WTC11 (cell line): ENCODE measurements at regions not wholly inside any gene's neighbourhood (a gene's known extent, or its start where the extent isn't known, plus 50 kb on each side); places are given as distances from the start of the nearest gene placed in this dataset.

Experiments
- ATAC-seq: fragments of 200-7000 bp; cut with Tn5 transposase; 2 replicates; pipeline ENCODE4 v1.10.0; 2021; ENCODE audit warnings: mild to moderate bottlenecking, moderate library complexity
- CTCF ChIA-PET: fragments of 300-600 bp; sonication (Branson Sonifier 250); formaldehyde crosslinking; loops from one replicate; lab custom pipeline; 2021; ENCODE audit warnings: antibody characterized with exemption; lab: Charles Lee
- POLR2A ChIA-PET: fragments of 350-600 bp; sonication (Branson Sonifier 250); formaldehyde crosslinking; loops from one replicate; lab custom pipeline; 2021; ENCODE audit warnings: antibody characterized with exemption; lab: Charles Lee
- DNase-seq: peaks from one replicate; pipeline ENCODE4 v3.0.0; 2021; ENCODE audit warnings: low spot score
- H3K27ac Mint-ChIP-seq: 2 replicates; pipeline ENCODE4 v1.8.0; 2021; ENCODE audit warnings: mixed read lengths
- H3K27me3 Mint-ChIP-seq: 2 replicates; pipeline ENCODE4 v1.8.0; 2021; ENCODE audit warnings: low read depth, mild to moderate bottlenecking, moderate library complexity, mixed read lengths
- H3K36me3 Mint-ChIP-seq: 2 replicates; pipeline ENCODE4 v1.8.0; 2021; ENCODE audit warnings: mixed read lengths
- H3K4me1 Mint-ChIP-seq: 2 replicates; pipeline ENCODE4 v1.8.0; 2022; ENCODE audit warnings: mixed read lengths
- H3K4me3 Mint-ChIP-seq: 2 replicates; pipeline ENCODE4 v1.8.0; 2021; ENCODE audit warnings: mild to moderate bottlenecking, moderate library complexity, mixed read lengths
- H3K9me3 Mint-ChIP-seq: 2 replicates; pipeline ENCODE4 v1.8.0; 2021; ENCODE audit warnings: mixed read lengths
- ETV6 ChIP-seq: sonication (generic); formaldehyde crosslinking; IDR thresholded peaks from 2 replicates; pipeline ENCODE4 v1.8.1; 2022; ENCODE audit warnings: mild to moderate bottlenecking, missing genetic modification reagents
- FOXJ3 ChIP-seq: sonication (generic); formaldehyde crosslinking; IDR thresholded peaks from 2 replicates; pipeline ENCODE4 v1.9.0; 2021; ENCODE audit warnings: missing genetic modification reagents, mild to moderate bottlenecking, borderline replicate concordance
- HMGA2 ChIP-seq: fragments of 250-450 bp; sonication (Bioruptor Pico); IDR thresholded peaks from 2 replicates; pipeline ENCODE4 v1.4.0; 2021; ENCODE audit warnings: mild to moderate bottlenecking, moderate library complexity
- NR1H2 ChIP-seq: sonication (generic); formaldehyde crosslinking; IDR thresholded peaks from 2 replicates; pipeline ENCODE4 v1.9.0; 2021; ENCODE audit warnings: mild to moderate bottlenecking, moderate library complexity, missing genetic modification reagents
- TCF7 ChIP-seq: sonication (generic); formaldehyde crosslinking; IDR thresholded peaks from 2 replicates; pipeline ENCODE4 v1.8.0; 2022; ENCODE audit warnings: mild to moderate bottlenecking, low read depth, missing genetic modification reagents, moderate library complexity
- TEAD1 ChIP-seq: sonication (generic); formaldehyde crosslinking; IDR thresholded peaks from 2 replicates; pipeline ENCODE4 v1.8.0; 2022; ENCODE audit warnings: mild to moderate bottlenecking, missing genetic modification reagents
- ZNF219 ChIP-seq: sonication (generic); formaldehyde crosslinking; IDR thresholded peaks from 2 replicates; pipeline ENCODE4 v1.8.0; 2023; ENCODE audit warnings: missing genetic modification reagents, mild to moderate bottlenecking, borderline replicate concordance
- ZNF396 ChIP-seq: fragments of 250-450 bp; sonication (Bioruptor Pico); IDR thresholded peaks from 2 replicates; pipeline ENCODE4 v1.8.0; 2021; ENCODE audit warnings: mild to moderate bottlenecking, moderate library complexity, borderline replicate concordance
- TF ChIP-seq, protein P1 (sequence below): fragments of 250-450 bp; sonication (Bioruptor Pico); IDR thresholded peaks from 2 replicates; pipeline ENCODE4 v1.9.0; 2021; ENCODE audit warnings: mild to moderate bottlenecking, borderline replicate concordance
- TF ChIP-seq, protein P2 (sequence below): sonication (generic); formaldehyde crosslinking; IDR thresholded peaks from 2 replicates; pipeline ENCODE4 v1.8.1; 2023; ENCODE audit warnings: mild to moderate bottlenecking, missing genetic modification reagents, moderate library complexity
- TF ChIP-seq, protein P3 (sequence below): fragments of 250-450 bp; sonication (Bioruptor Pico); IDR thresholded peaks from 2 replicates; pipeline ENCODE4 v1.9.0; 2021; ENCODE audit warnings: moderate library complexity, mild to moderate bottlenecking, inconsistent platforms, borderline replicate concordance
- TF ChIP-seq, protein P4 (sequence below): sonication (generic); formaldehyde crosslinking; IDR thresholded peaks from 2 replicates; pipeline ENCODE4 v1.8.1; 2023; ENCODE audit warnings: mild to moderate bottlenecking, missing genetic modification reagents
- TF ChIP-seq, protein P5 (sequence below): sonication (generic); formaldehyde crosslinking; IDR thresholded peaks from 2 replicates; pipeline ENCODE4 v1.8.0; 2022; ENCODE audit warnings: mild to moderate bottlenecking, missing genetic modification reagents
- TF ChIP-seq, protein P6 (sequence below): sonication (generic); formaldehyde crosslinking; IDR thresholded peaks from 2 replicates; pipeline ENCODE4 v1.8.0; 2022; ENCODE audit warnings: mild to moderate bottlenecking, missing genetic modification reagents
- TF ChIP-seq, protein P7 (sequence below): sonication (generic); formaldehyde crosslinking; IDR thresholded peaks from 2 replicates; pipeline ENCODE4 v1.8.0; 2022; ENCODE audit warnings: mild to moderate bottlenecking, missing genetic modification reagents
- TF ChIP-seq, protein P8 (sequence below): fragments of 250-450 bp; sonication (Bioruptor Pico); conservative IDR thresholded peaks from 2 replicates; pipeline ENCODE4 v1.9.0; 2021; ENCODE audit warnings: mild to moderate bottlenecking
- TF ChIP-seq, protein P9 (sequence below): sonication (generic); formaldehyde crosslinking; IDR thresholded peaks from 2 replicates; pipeline ENCODE4 v1.8.0; 2023; ENCODE audit warnings: missing genetic modification reagents
- TF ChIP-seq, protein P10 (sequence below): sonication (generic); formaldehyde crosslinking; IDR thresholded peaks from 2 replicates; pipeline ENCODE4 v1.8.1; 2022; ENCODE audit warnings: mild to moderate bottlenecking, moderate library complexity, missing genetic modification reagents

DNA sequence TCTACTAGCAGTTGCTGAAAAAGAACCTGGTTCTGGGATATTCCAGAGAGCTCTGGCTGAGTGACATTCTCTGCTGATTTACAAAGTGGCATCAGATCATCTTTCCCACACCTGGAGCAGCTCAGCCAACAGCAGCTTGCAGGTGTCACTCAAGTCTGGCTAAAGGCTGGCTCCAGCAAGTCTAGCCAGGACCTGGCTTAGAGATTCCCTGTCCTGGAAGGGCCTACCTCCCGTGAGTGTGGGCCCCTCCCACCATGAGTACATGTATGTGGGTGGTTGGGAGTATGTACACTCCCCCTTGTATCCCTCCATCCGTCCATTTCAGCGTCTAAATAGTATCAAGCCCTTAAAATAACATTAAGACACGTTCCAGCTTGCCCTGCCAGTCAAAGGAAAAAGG lies 539.3 kb upstream of the ID4 start:
- peaks cover 26% of the 10 kb centered on the region for H3K4me1 Mint-ChIP-seq
- H3K27me3 Mint-ChIP-seq = peaks cover 67% of the 10 kb centered on the region
- ChIA-PET CTCF (no interaction called here), POLR2A (no interaction called here)
- H3K27ac Mint-ChIP-seq = no peak overlapping the region
- DNase-seq = peak; percentile 15
- TF ChIP-seq, protein P1, sequence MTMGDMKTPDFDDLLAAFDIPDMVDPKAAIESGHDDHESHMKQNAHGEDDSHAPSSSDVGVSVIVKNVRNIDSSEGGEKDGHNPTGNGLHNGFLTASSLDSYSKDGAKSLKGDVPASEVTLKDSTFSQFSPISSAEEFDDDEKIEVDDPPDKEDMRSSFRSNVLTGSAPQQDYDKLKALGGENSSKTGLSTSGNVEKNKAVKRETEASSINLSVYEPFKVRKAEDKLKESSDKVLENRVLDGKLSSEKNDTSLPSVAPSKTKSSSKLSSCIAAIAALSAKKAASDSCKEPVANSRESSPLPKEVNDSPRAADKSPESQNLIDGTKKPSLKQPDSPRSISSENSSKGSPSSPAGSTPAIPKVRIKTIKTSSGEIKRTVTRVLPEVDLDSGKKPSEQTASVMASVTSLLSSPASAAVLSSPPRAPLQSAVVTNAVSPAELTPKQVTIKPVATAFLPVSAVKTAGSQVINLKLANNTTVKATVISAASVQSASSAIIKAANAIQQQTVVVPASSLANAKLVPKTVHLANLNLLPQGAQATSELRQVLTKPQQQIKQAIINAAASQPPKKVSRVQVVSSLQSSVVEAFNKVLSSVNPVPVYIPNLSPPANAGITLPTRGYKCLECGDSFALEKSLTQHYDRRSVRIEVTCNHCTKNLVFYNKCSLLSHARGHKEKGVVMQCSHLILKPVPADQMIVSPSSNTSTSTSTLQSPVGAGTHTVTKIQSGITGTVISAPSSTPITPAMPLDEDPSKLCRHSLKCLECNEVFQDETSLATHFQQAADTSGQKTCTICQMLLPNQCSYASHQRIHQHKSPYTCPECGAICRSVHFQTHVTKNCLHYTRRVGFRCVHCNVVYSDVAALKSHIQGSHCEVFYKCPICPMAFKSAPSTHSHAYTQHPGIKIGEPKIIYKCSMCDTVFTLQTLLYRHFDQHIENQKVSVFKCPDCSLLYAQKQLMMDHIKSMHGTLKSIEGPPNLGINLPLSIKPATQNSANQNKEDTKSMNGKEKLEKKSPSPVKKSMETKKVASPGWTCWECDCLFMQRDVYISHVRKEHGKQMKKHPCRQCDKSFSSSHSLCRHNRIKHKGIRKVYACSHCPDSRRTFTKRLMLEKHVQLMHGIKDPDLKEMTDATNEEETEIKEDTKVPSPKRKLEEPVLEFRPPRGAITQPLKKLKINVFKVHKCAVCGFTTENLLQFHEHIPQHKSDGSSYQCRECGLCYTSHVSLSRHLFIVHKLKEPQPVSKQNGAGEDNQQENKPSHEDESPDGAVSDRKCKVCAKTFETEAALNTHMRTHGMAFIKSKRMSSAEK (CRISPR knock-in tag) = no peak
- TF ChIP-seq NR1H2 = no peak
- no peak for TF ChIP-seq ETV6
- no peak for TF ChIP-seq HMGA2 (CRISPR knock-in tag)
- no peak for TF ChIP-seq TCF7 (CRISPR knock-in tag)
- TF ChIP-seq, protein P2, sequence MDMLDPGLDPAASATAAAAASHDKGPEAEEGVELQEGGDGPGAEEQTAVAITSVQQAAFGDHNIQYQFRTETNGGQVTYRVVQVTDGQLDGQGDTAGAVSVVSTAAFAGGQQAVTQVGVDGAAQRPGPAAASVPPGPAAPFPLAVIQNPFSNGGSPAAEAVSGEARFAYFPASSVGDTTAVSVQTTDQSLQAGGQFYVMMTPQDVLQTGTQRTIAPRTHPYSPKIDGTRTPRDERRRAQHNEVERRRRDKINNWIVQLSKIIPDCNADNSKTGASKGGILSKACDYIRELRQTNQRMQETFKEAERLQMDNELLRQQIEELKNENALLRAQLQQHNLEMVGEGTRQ (CRISPR knock-in tag) = no peak
- TF ChIP-seq, protein P3, sequence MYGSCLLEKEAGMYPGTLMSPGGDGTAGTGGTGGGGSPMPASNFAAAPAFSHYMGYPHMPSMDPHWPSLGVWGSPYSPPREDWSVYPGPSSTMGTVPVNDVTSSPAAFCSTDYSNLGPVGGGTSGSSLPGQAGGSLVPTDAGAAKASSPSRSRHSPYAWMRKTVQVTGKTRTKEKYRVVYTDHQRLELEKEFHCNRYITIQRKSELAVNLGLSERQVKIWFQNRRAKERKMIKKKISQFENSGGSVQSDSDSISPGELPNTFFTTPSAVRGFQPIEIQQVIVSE = no peak
- TF ChIP-seq, protein P4, sequence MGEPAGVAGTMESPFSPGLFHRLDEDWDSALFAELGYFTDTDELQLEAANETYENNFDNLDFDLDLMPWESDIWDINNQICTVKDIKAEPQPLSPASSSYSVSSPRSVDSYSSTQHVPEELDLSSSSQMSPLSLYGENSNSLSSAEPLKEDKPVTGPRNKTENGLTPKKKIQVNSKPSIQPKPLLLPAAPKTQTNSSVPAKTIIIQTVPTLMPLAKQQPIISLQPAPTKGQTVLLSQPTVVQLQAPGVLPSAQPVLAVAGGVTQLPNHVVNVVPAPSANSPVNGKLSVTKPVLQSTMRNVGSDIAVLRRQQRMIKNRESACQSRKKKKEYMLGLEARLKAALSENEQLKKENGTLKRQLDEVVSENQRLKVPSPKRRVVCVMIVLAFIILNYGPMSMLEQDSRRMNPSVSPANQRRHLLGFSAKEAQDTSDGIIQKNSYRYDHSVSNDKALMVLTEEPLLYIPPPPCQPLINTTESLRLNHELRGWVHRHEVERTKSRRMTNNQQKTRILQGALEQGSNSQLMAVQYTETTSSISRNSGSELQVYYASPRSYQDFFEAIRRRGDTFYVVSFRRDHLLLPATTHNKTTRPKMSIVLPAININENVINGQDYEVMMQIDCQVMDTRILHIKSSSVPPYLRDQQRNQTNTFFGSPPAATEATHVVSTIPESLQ = no peak
- no peak for TF ChIP-seq FOXJ3 (CRISPR knock-in tag)
- TF ChIP-seq, protein P5, sequence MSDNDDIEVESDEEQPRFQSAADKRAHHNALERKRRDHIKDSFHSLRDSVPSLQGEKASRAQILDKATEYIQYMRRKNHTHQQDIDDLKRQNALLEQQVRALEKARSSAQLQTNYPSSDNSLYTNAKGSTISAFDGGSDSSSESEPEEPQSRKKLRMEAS (CRISPR knock-in tag) = no peak
- TF ChIP-seq, protein P6, sequence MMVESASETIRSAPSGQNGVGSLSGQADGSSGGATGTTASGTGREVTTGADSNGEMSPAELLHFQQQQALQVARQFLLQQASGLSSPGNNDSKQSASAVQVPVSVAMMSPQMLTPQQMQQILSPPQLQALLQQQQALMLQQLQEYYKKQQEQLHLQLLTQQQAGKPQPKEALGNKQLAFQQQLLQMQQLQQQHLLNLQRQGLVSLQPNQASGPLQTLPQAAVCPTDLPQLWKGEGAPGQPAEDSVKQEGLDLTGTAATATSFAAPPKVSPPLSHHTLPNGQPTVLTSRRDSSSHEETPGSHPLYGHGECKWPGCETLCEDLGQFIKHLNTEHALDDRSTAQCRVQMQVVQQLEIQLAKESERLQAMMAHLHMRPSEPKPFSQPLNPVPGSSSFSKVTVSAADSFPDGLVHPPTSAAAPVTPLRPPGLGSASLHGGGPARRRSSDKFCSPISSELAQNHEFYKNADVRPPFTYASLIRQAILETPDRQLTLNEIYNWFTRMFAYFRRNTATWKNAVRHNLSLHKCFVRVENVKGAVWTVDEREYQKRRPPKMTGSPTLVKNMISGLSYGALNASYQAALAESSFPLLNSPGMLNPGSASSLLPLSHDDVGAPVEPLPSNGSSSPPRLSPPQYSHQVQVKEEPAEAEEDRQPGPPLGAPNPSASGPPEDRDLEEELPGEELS (CRISPR knock-in tag) = no peak
- TF ChIP-seq, protein P7, sequence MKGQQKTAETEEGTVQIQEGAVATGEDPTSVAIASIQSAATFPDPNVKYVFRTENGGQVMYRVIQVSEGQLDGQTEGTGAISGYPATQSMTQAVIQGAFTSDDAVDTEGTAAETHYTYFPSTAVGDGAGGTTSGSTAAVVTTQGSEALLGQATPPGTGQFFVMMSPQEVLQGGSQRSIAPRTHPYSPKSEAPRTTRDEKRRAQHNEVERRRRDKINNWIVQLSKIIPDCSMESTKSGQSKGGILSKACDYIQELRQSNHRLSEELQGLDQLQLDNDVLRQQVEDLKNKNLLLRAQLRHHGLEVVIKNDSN (CRISPR knock-in tag) = no peak
- no peak for TF ChIP-seq TEAD1 (CRISPR knock-in tag)
- TF ChIP-seq ZNF219 = no peak
- TF ChIP-seq, protein P8, sequence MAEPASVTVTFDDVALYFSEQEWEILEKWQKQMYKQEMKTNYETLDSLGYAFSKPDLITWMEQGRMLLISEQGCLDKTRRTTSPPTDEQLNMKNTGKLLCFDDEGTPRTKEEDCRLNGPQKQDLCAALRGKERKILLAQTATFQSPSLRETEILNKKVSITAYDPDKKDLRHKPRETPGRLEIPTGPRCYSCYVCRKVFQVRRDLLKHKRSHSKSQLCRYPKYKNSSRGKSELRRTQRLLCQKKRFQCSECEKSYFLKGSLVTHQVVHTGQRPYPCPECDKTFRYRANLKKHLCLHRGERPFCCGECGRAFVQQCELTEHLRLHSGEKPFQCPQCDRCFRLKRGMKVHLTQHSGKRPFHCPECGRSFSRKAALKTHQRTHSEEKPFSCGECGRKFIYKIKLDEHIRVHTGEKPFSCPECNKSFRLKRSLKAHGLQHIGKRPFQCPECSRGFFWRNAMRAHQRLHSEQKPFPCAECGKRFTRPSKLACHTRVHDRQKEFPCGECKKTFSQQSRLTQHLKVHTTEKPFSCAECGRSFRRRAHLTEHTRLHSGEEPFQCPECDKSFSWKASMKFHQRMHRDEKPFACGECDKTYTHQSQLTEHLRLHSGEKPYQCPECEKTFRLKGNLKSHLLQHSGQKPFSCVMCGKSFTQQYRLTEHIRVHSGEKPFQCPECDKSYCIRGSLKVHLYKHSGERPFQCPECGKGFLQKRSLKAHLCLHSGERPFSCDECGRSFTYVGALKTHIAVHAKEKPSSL (CRISPR knock-in tag) = no peak
- no peak for TF ChIP-seq ZNF396 (CRISPR knock-in tag)
- TF ChIP-seq, protein P9, sequence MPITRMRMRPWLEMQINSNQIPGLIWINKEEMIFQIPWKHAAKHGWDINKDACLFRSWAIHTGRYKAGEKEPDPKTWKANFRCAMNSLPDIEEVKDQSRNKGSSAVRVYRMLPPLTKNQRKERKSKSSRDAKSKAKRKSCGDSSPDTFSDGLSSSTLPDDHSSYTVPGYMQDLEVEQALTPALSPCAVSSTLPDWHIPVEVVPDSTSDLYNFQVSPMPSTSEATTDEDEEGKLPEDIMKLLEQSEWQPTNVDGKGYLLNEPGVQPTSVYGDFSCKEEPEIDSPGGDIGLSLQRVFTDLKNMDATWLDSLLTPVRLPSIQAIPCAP (CRISPR knock-in tag) = no peak
- TF ChIP-seq, protein P10, sequence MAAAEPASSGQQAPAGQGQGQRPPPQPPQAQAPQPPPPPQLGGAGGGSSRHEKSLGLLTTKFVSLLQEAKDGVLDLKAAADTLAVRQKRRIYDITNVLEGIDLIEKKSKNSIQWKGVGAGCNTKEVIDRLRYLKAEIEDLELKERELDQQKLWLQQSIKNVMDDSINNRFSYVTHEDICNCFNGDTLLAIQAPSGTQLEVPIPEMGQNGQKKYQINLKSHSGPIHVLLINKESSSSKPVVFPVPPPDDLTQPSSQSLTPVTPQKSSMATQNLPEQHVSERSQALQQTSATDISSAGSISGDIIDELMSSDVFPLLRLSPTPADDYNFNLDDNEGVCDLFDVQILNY (CRISPR knock-in tag) = no peak
- no peaks in the 10 kb centered on the region for H3K36me3 Mint-ChIP-seq
- peak overlapping the region; percentile 43 for H3K4me3 Mint-ChIP-seq
- ATAC-seq = peak; percentile 61
- H3K9me3 Mint-ChIP-seq = no peaks in the 10 kb centered on the region
